ENCODE measurements at regions not wholly inside any gene's neighbourhood (a gene's known extent, or its start where the extent isn't known, plus 50 kb on each side); places are given as distances from the start of the nearest gene placed in this dataset.

DNA sequence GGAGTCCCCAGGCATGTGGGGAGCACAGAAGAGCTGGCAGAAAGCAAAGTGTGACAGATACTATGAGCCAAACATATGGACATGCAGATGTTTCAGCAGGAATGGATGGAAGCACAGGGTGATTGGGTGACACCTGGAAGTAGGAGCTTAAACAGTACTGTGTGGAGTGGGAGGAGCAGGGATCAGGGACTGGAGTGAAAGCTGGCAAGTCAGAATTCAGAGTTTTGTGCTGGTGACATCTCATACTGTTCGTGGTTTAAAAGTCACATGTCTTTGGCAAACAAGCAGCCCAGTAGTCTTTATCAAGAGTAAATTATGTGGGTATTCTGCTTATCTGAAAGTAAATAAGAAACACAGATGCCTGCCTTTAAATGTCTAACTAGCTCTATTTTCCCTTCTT lies 408.2 kb downstream of the COG6 start:
- no peaks in the 10 kb centered on the region for H3K9me3 ChIP-seq (replicated peaks; ENCODE audit: control insufficient read depth, insufficient read depth, low read depth, low read length)
- H2AFZ ChIP-seq (ENCODE audit: low read depth, low read length) = no peak overlapping the region
- H3K79me2 ChIP-seq (ENCODE audit: control insufficient read depth, insufficient read depth, low read length) = no peaks in the 10 kb centered on the region
- FAIRE-seq = no peak
- no peak overlapping the region for H3K4me3 ChIP-seq
- WGBS (ENCODE audit: insufficient coverage, low coverage, missing lambda C conversion rate) = 0% methylated on average over 1 of the region's 1 CpG
- no peak overlapping the region for H3K9ac ChIP-seq (ENCODE audit: insufficient read depth in 1 of 2, low read depth in 2 of 2, low read length in 2 of 2)
- H4K20me1 ChIP-seq (replicated peaks; ENCODE audit: control insufficient read depth, insufficient read depth, low read length) = no peaks in the 10 kb centered on the region
- no TSS peak for BruUV-seq (replicated peaks)
- no peaks in the 10 kb centered on the region for H3K36me3 ChIP-seq (ENCODE audit: control insufficient read depth, insufficient read depth, low read length)
- H3K4me1 ChIP-seq (replicated peaks in 1 of 2; ENCODE audit: control insufficient read depth in 2 of 2, insufficient read depth in 2 of 2, low read length in 2 of 2) = no peaks in the 10 kb centered on the region
- H3K27ac ChIP-seq (ENCODE audit: extremely low read depth, low read depth, low read length) = no peak overlapping the region
- ATAC-seq = no peak
- intact Hi-C loops (cut with micrococcal nuclease) (no loop called here), in situ Hi-C loops (cut with MboI) (loop anchor here (25.0 kb wide), 1 partner anchor 624 kb away; no protein-coding TSS in a partner anchor)
- POLR2A ChIA-PET = no interaction called here
- no peak for DNase-seq (ENCODE audit: extremely low read depth in 1 of 4, low spot score in 3 of 4)
- no peaks in the 10 kb centered on the region for H3K27me3 ChIP-seq (ENCODE audit: control insufficient read depth in 2 of 2, insufficient read depth in 2 of 2, low read length in 2 of 2)
- TF ChIP-seq TEAD2 (tag; IDR thresholded peaks at IDR 0.05) (no peak), LEF1 (IDR thresholded peaks at IDR 0.05) (no peak), NFIX (CRISPR knock-in tag; IDR thresholded peaks at IDR 0.05; ENCODE audit: low read depth) (no peak), CHCHD3 (CRISPR knock-in tag; IDR thresholded peaks at IDR 0.05) (no peak), DIDO1 (tag; IDR thresholded peaks at IDR 0.05; ENCODE audit: low read depth) (no peak), RNF2 (IDR thresholded peaks at IDR 0.05) (no peak), SIX5 (IDR thresholded peaks at IDR 0.05; ENCODE audit: borderline replicate concordance in 1 of 2, insufficient read depth in 1 of 2, low read depth in 1 of 2, low read length in 2 of 2) (no peak), SREBF1 (IDR thresholded peaks at IDR 0.05; ENCODE audit: borderline replicate concordance, low read depth, low read length) (no peak), ZFP36 (IDR thresholded peaks at IDR 0.05; ENCODE audit: low read depth, low read length, partially characterized antibody) (no peak), ERF (CRISPR knock-in tag; IDR thresholded peaks at IDR 0.05) (no peak), CC2D1A (IDR thresholded peaks at IDR 0.05) (no peak), ZBTB1 (CRISPR knock-in tag; IDR thresholded peaks at IDR 0.05; ENCODE audit: borderline replicate concordance, low read depth) (no peak), CHD2 (IDR thresholded peaks at IDR 0.05; ENCODE audit: low read depth, low read length) (no peak), HDGF (IDR thresholded peaks at IDR 0.05) (no peak), ARID2 (IDR thresholded peaks at IDR 0.05) (no peak), MYNN (IDR thresholded peaks at IDR 0.05) (no peak), MYNN (CRISPR knock-in tag; IDR thresholded peaks at IDR 0.05) (no peak), ZNF143 (CRISPR knock-in tag; IDR thresholded peaks at IDR 0.05) (no peak), TCF7 (IDR thresholded peaks at IDR 0.05; ENCODE audit: borderline replicate concordance) (no peak)
- TF ChIP-seq, protein P1, sequence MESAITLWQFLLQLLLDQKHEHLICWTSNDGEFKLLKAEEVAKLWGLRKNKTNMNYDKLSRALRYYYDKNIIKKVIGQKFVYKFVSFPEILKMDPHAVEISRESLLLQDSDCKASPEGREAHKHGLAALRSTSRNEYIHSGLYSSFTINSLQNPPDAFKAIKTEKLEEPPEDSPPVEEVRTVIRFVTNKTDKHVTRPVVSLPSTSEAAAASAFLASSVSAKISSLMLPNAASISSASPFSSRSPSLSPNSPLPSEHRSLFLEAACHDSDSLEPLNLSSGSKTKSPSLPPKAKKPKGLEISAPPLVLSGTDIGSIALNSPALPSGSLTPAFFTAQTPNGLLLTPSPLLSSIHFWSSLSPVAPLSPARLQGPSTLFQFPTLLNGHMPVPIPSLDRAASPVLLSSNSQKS (CRISPR knock-in tag; IDR thresholded peaks at IDR 0.05) = no peak
- TF ChIP-seq, protein P2, sequence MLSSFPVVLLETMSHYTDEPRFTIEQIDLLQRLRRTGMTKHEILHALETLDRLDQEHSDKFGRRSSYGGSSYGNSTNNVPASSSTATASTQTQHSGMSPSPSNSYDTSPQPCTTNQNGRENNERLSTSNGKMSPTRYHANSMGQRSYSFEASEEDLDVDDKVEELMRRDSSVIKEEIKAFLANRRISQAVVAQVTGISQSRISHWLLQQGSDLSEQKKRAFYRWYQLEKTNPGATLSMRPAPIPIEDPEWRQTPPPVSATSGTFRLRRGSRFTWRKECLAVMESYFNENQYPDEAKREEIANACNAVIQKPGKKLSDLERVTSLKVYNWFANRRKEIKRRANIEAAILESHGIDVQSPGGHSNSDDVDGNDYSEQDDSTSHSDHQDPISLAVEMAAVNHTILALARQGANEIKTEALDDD (IDR thresholded peaks at IDR 0.05) = no peak
- CTCF ChIA-PET (ENCODE audit: low intra/inter-chr PET ratio) = no interaction called here
- H3K4me2 ChIP-seq (ENCODE audit: insufficient read depth, low read length) = no peak overlapping the region
- no peaks in the 10 kb centered on the region for H3K9me1 ChIP-seq (ENCODE audit: control insufficient read depth, insufficient read depth, low read length)
